DMS53 treated with DMSO at 0.1 percent for 48 hours (cell line): ENCODE measurements at regions not wholly inside any gene's neighbourhood (a gene's known extent, or its start where the extent isn't known, plus 50 kb on each side); places are given as distances from the start of the nearest gene placed in this dataset.
"Not testable (repeated sequence)": the region's sequence is repeated elsewhere in the genome, so short reads cannot be mapped to it uniquely, and the experiment has no call there.

Experiments
- DNase-seq: peaks from one replicate; lab custom pipeline; 2025; ENCODE audit not compliant: unreplicated experiment; lab: John Stamatoyannopoulos, UW

DNA sequence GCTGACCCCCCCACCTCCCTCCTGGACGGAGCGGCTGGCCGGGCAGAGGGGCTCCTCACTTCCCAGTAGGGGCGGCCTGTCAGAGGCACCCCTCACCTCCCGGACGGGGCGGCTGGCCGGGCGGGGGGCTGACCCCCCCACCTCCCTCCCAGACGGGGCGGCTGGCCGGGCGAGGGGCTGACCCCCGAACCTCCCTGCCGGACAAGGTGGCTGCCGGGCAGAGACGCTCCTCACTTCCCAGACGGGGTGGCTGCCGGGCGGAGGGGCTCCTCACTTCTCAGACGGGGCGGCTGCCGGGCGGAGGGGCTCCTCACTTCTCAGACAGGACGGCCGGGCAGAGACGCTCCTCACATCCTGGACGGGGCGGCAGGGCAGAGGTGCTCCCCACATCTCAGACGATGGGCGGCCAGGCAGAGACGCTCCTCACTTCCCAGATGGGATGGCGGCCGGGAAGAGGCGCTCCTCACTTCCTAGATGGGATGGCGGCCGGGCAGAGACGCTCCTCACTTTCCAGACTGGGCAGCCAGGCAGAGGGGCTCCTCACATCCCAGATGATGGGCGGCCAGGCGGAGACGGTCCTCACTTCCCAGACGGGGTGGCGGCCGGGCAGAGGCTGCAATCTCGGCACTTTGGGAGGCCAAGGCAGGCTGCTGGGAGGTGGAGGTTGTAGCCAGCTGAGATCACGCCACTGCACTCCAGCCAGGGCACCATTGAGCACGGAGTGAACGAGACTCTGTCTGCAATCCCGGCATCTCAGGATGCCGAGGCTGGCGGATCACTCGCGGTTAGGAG lies 66.2 kb upstream of the PAPPA2 start:
- not testable (repeated sequence) for DNase-seq

DNA sequence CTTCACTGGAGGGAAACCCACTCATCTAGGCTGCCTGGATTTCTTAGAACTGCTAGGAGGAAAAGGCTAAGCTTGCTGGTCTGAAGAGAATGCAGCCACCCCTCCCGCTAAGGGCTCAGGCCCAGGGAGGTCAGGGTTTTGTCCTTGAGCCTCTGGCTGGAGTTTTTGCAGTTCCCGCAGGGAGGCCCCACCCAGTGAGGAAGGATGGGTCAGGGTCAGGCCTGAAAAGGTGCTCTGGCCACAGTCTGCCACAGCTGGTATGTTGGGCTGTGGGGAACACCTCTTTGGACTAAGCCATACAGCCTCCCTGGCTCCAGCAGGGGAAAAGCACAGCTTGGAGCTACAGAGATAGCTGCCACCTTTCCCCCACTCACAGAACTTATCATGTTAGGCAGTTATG lies 71.4 kb upstream of the PAPPA2 start:
- DNase-seq = no peak

DNA sequence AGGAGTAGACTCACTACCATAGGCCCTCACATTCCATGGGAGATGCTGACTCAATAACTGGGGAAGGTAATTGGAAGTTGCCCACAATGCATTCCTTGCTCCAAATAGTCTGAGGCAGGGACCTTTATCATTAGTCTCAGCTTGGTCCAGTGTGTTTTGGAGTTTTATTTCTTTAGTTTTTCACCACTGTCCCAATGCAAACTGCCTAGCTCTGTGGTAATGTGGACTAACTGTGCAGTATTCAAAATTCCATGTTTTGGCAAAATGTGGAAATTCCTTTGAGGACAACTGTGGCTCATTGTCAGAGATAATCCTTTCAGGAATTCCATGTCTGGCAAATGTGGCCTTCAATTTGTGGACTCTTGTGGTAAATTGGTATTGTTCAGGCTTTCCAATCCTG lies 78.1 kb upstream of the PAPPA2 start:
- DNase-seq = no peak

DNA sequence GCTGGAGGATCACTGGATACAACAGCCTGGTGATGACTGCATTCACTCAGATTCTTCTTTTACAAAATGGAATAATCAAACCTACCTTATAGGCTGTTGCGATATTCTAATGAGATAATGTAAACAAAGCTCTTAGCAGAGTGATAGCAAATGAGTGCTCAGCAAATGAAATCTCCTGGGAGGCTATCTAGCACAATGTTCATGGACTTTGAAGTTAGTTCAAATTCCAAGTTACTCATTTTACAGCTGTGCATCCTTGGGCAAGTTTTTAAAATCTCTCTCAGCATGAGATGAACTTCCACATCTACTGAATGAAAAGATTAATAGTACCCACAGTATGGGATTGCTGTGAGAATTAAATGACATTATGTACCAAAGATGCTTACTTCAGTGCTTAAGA lies 80.8 kb upstream of the PAPPA2 start:
- no peak for DNase-seq

DNA sequence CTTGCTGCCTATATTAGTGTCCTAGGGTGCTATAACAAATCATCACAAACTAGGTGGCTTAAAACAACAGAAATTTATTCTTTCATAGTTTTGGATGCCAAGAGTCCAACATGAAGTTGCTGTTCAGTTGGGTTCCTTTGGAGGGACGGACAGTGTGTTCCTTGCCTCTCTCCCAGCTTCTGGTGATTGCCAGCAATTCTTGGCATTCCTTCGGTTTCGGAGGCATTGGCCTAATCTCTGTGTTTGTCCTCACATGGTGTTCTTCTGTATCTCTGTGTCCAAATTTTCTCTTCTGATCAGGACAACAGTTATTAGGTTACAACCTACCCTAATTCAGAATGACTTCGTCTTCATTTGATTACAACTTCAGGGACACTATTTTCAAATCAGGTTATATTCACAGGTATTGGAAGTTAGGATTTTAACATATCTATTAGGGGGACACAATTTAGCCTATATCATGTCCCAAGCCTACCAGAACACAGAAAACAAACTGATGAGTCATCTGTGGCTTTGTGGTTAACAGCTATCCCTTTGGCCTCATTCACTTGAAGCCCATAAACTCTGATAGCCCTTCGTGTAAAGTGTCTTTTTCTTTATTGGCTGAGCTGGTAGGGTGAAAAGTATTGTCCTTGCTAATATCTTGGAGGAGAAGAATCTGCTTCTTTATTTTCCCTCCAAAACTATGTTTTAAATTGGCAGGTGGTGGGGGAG lies 83.2 kb upstream of the PAPPA2 start:
- DNase-seq = peak; percentile 8

DNA sequence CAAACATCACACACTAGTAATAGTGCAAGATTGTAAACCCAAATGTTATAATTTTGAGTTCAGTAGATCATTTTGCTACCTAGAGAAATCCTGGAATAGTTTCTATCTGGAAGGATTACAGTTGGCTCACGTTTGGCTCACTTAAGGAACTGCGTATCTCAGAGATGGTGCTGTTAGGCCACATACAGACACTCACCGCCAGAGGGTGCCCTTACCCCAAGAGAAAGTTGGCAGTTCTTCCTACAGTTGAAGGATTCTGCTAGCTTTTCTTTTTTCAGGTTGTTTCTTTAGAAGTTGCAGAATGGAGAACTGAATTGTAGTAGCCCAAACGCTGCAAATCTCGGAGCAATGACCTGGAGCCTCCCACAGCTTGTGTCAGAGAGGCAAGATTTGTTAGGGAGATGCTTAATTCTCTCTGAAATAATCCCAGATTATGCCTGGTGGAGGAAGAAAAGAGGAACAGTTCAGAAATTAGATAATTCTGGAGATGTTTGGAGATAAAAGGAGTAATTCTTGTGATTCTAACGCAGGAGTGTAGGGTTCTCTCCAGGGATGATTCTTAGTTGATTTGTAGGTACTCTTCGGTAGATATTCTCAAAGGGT lies 87.9 kb upstream of the PAPPA2 start:
- DNase-seq = peak; percentile 77

DNA sequence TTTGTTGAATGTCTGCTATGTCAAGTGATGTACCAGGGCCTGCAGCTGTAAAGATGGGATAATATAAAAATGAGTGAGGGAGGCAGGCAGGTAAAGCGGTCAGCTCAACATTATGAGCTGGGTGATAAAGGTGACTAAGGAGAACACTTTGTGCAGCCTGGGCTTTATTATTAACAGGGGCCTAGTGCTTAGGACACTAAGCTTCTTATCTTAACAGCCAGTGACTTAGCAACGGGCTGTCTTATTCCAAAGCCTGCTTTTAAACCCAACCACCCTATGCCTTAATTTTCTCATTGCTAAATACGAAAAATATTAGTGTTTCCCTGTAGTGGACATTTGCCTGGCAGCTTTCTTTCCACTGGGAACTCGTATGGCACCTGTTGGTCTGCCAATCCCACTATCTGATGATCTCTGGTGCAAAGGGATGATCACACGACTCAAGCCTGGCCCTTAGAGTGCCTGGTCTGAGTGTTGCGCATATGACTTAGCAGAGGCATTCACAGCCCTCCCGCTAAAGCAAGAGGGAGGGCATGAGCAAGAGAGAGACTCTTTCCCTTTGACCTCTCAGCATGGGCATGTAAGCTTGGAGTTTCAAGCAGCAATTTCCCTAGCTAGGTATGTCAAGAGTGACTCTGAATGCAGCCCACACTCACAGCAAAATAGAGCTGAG lies 98.6 kb upstream of the PAPPA2 start:
- DNase-seq = no peak

DNA sequence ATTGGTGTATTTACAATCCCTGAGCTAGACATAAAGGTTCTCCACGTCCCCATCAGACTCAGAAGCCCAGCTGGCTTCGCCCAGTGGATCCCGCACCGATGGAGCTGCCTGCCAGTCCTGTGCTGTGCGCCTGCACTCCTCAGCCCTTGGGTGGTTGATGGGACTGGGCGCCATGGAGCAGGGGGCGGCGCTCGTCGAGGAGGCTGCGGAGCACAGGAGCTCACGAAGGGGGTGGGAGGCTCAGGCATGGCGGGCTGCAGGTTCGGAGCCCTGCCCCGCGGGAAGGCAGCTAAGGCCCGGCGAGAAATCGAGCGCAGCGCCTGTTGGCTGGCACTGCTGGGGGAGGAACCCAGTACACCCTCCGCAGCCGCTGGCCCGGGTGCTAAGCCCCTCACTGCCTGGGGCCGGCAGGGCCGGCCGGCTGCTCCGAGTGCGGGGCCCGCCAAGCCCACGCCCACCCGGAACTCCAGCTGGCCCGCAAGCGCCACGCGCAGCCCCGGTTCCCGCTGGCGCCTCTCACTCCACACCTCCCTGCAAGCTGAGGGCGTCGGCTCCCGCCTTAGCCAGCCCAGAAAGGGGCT lies 113.8 kb upstream of the PAPPA2 start:
- DNase-seq = not testable (repeated sequence)

DNA sequence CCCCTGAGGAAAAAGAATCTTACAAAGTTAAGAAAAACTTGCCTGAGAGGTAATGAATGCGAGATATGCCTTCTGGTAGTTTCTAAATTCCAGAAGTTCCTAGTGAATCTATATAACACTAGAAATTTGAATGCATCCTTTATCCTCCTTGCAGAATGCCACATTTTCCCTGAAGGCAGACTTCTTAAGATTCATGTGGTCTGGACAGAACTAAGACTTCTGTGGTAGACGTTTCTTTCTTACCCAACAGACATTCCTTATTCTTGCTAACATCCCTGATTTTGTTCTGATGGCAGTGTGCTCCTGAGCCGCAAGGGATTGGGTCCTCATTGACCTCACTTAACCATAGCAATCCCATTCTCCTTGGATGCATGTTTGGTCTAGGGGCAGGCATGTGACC lies 121.3 kb upstream of the PAPPA2 start:
- DNase-seq = no peak

DNA sequence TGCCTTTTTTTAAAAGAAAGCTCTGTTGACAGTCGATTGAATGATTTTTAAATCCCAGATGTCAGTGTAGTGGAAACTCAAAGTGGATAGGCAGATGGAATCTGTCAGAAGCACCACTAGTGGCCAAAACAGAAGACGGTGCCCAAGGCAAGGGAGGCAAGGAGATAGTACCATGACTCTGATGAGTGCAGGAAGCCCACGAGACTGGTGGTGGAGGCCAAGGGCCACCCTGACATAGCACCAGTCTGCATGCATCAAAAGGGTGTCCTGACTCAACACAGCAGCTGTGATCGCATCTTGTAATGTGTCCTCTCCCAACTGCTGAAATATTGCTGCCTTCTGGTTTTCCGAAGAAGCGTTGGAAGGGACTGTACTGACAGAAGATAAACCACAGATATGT lies 124.1 kb upstream of the PAPPA2 start:
- DNase-seq = no peak

DNA sequence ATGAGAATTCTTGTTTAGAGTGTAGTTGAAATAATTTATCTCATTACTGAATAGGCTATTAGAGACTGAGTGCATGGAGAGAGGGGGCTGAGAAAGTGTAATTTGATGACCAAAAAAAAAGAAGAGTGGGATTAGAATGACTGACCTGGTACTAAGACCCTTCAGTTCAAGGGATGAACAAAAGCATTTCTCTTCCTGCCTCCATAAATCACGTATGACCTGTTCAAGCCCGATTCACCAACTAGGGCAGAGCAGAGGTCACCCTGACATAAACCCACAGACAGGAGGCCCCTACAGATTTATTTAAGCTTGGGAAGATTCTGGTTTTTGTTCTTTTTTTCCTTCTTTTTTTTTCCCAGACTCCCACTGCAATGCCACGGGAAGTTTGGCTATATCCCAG lies 123.7 kb upstream of the COP1 start:
- DNase-seq = no peak

DNA sequence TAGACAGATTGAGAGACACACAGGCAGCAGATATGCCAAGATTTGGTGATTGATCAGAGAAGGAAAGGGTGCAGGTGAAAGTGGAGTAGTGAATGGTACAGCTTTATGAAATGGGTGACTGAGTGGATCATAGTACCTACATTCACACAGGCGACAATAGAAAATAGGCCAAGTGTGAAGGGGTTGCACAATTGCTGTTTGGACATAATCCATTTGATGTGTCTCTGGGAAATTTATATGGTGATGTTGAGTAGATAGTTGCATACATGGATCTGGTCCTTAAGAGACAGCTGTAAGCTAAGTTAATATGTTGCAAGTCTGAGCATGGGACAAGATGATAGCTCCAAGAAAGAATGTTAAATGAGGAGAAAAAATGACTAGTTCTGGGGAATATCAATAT lies 118.6 kb upstream of the COP1 start:
- DNase-seq = no peak

DNA sequence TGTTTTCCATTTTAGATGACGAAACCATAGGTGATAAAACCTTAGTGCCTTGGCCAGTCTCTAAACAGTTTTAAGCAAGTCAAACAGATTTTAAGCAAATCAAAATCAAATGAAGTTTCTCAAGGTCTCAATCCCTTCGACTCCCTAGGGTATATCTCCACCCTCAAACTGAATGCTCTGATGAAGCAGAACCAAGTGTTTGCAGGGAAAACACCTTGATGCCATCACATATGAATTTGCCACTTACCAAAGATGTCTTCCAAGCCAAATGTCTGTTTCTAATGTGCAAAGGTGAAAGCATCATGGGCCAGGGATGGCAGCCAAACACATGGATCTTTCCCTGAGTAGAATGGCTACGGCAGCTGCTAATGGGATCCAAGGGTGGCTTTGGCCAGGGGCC lies 116.4 kb upstream of the COP1 start:
- no peak for DNase-seq

DNA sequence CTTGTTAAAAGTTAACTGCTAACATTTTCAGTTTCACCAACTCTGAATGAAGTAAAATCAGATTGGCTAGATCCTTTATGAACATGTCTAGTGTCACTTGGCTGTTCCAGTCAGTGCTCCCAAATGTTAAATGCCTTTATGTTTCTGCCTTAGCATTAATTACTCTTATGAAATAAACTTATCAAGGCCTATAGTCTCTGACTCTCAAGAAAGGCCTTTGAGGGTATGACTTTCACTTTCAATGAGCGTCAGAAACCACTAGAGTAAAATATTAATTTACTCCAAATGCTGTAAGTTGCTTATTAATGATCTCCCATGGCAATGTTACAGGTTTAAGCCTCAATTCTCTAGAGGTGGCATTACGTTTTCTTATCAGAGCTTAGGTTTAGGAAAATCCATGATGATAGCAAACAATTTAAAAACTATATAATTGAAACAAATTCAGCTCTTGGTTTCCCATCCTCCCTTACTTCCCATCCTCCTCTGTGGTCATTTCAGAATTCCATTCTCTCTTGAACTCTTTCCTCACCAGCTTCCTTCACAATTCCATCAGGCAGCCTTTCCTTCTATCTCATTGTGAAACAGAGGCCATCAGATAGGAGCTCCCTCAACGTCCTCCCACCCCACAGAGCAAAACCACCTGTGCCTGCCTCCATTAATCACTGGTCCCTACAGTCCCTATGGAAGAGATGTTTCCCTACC lies 108.6 kb upstream of the COP1 start:
- DNase-seq = no peak

DNA sequence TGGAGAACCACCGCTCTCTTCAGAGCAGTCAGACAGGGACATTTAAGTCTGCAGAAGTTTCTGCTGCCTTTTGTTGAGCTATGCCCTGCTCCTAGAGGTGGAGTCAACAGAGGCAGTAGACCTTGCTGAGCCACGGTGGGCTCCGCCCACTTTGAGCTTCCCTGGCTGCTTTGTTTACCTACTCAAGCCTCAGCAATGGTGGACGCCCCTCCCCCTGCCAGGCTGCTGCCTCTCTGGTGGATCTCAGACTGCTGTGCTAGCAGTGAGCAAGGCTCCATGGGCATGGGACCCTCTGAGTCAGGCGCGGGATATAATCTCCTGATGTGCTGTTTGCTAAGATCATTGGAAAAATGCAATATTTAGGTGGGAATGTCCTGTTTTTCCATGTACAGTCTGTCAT lies 89.5 kb upstream of the COP1 start:
- DNase-seq = not testable (repeated sequence)

DNA sequence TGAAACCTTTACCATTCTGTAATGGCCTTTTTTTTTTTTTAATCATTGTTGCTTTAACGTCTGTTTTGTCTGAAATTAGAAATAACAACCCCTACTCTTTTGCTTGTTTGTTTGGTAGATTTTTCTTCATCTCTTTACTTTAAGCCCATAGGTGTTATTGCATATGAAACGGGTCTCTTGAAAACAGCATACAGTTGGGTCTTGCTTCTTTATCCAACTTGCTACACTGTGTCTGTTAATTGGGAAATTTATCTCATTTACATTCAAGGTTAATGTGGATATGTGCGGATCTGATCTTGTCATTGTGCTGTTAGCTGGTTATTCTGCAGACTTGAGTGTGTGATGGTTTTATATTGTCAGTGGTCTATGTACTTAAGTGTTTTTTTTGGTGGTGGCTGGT lies 78.9 kb upstream of the COP1 start:
- no peak for DNase-seq

DNA sequence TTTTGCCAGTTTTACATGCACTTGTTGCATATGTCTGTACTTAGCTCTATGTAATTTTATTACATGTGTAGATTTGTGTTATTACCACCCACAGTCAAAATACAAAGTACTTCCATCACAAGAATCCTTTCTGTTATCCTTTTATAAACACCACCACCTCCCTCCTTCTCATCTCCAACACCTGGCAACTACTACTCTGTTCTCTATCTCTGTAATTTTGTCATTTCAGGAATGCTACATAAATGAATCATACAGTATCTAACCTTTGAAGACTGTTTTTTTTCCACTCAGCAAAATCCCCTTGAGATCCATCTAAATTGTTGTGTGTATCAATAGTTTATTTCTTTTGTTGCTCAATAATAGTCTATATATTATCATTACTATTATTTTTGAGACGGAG lies 64.5 kb upstream of the COP1 start:
- DNase-seq = no peak
